HG02840 (cell line): ENCODE measurements at regions not wholly inside any gene's neighbourhood (a gene's known extent, or its start where the extent isn't known, plus 50 kb on each side); places are given as distances from the start of the nearest gene placed in this dataset.

Source experiments
- ATAC-seq: cut with Tn5 transposase; IDR thresholded peaks from one replicate; pipeline ENCODE4 v1.9.1; 2021; ENCODE audit warnings: mild to moderate bottlenecking, moderate library complexity, moderate number of reproducible peaks; ENCODE audit not compliant: unreplicated experiment, low FRiP score

- ATAC-seq = no peak
Observed at GRCh38 chr14:24693983-24694382, 60.0 kb upstream of the GZMB start.

DNA sequence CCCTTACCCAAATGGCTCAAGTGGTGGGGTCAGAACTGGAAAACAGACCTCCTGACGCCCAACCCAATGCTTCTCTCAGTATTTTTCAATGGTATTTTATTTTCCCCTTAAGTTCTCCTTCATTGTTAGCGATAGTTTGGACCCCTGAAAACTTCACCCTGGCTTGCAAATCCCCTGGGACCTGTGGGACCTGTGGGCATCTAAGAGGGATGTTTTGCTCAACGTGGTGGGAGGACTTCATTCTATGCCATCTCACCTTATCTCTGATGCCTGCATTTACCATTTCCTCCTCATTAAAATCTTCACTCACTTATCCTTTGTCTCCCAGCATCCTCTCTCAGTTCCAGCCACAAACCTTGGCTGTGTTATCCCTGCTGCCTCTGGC is 59.4 kb upstream of the GZMB start:
- ATAC-seq = no peak

- ATAC-seq = no peak
Observed at GRCh38 chr14:24692382-24693352, 58.7 kb upstream of the GZMB start.

- ATAC-seq = no peak
Observed at GRCh38 chr14:24690492-24690891, 56.5 kb upstream of the GZMB start.

GRCh38 chr14:24688030-24688658 is 54.2 kb upstream of the GZMB start:
- ATAC-seq = no peak
